RWPE2 (cell line): ENCODE measurements at regions not wholly inside any gene's neighbourhood (a gene's known extent, or its start where the extent isn't known, plus 50 kb on each side); places are given as distances from the start of the nearest gene placed in this dataset.

ENCODE experiments used
- ATAC-seq: fragments of 200-7000 bp; cut with Tn5 transposase; 3 replicates; pipeline ENCODE4 v1.9.1; 2021; ENCODE audit warnings: low read depth
- DNase-seq: peaks from one replicate; pipeline ENCODE4 v3.0.0-alpha.2; 2020; ENCODE audit warnings: low spot score
- H3K27ac ChIP-seq: fragments of 450-650 bp; 2 replicates; pipeline ENCODE4 v1.5.1; 2017; ENCODE audit warnings: mild to moderate bottlenecking; ENCODE audit not compliant: poor library complexity, severe bottlenecking
- H3K27me3 ChIP-seq: fragments of 250-450 bp; sonication (Bioruptor Pico); 2 replicates; pipeline ENCODE4 v1.5.1; 2021; ENCODE audit warnings: mild to moderate bottlenecking, moderate library complexity; ENCODE audit not compliant: insufficient read depth, poor library complexity, severe bottlenecking
- H3K36me3 ChIP-seq: fragments of 250-450 bp; sonication (Bioruptor Pico); 2 replicates; pipeline ENCODE4 v1.5.1; 2020; ENCODE audit warnings: low read depth, mild to moderate bottlenecking, moderate library complexity
- H3K4me1 ChIP-seq: fragments of 250-450 bp; sonication (Bioruptor Pico); 2 replicates; pipeline ENCODE4 v1.5.1; 2021; ENCODE audit warnings: mild to moderate bottlenecking, moderate library complexity; ENCODE audit not compliant: insufficient read depth, poor library complexity, severe bottlenecking
- H3K4me3 ChIP-seq: fragments of 250-450 bp; sonication (Bioruptor Pico); 2 replicates; pipeline ENCODE4 v1.5.1; 2021; ENCODE audit warnings: mild to moderate bottlenecking, moderate library complexity; ENCODE audit not compliant: severe bottlenecking
- H3K9me3 ChIP-seq: fragments of 250-450 bp; sonication (Bioruptor Pico); 2 replicates; pipeline ENCODE4 v1.5.1; 2021; ENCODE audit warnings: mild to moderate bottlenecking, moderate library complexity; ENCODE audit not compliant: severe bottlenecking
- TF ChIP-seq, protein P1 (sequence below): fragments of 450-650 bp; IDR thresholded peaks from one replicate; pipeline ENCODE4 v1.5.1; 2017; ENCODE audit warnings: mild to moderate bottlenecking, moderate library complexity; ENCODE audit not compliant: poor library complexity, severe bottlenecking

DNA sequence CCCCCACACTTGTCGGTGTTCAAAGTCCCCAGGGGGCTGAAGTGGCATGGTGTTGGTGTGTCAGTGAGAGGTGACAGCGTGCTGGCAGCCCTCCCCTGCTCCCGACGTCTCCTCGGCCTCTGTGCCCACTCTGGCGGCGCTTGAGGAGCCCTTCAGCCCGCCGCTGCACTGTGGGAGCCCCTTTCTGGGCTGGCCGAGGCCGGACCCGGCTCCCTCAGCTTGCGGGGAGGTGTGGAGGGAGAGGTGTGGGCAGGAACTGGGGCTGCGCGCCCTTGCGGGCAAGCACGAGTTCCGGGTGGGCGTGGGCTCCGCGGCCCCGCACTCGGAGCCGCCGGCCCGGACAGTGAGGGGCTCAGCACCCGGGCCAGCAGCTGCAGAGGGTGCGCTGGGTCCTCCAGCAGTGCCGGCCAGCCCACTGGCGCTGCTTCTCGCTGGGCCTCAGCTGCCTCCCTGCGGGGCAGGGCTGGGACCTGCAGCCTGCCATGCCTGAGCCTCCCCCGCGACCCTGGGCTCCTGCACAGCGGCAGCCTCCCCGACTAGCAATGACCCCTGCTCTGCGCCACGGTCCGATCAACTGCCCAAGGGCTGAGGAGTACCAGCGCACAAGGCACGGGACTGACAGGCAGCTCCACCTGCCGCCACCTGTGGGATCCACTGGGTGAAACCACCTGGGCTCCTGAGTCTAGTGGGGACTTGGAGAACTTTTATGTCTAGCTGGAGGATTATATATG, 224.1 kb upstream of the RIOK2 start:
- Histone ChIP-seq H3K4me1 (no peaks in the 10 kb centered on the region), H3K27ac (no peak overlapping the region), H3K9me3 (no peaks in the 10 kb centered on the region), H3K4me3 (no peak overlapping the region), H3K36me3 (no peaks in the 10 kb centered on the region), H3K27me3 (peaks cover 4% of the 10 kb centered on the region)
- TF ChIP-seq, protein P1, sequence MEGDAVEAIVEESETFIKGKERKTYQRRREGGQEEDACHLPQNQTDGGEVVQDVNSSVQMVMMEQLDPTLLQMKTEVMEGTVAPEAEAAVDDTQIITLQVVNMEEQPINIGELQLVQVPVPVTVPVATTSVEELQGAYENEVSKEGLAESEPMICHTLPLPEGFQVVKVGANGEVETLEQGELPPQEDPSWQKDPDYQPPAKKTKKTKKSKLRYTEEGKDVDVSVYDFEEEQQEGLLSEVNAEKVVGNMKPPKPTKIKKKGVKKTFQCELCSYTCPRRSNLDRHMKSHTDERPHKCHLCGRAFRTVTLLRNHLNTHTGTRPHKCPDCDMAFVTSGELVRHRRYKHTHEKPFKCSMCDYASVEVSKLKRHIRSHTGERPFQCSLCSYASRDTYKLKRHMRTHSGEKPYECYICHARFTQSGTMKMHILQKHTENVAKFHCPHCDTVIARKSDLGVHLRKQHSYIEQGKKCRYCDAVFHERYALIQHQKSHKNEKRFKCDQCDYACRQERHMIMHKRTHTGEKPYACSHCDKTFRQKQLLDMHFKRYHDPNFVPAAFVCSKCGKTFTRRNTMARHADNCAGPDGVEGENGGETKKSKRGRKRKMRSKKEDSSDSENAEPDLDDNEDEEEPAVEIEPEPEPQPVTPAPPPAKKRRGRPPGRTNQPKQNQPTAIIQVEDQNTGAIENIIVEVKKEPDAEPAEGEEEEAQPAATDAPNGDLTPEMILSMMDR: no peak
- ATAC-seq (no peak), DNase-seq (peak; percentile 61)

DNA sequence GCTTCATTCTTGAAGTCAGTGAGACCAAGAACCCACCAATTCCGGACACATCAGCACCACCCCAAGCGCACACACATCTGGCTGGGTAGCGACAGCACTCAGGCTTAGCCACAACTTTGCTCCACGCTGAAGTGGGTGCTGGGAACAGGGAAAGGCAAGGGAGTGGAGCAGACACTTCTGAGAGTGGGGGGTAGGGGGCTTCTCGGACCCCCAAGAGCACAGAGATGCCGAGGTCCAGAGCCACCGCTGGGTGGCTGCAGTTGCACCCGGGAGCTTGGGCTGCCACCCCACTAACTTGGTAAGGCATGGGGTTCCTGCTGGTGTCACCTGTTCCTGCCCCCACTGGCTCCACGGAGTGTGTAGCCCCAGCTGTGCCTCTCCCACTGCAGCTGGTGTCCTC, 225.3 kb upstream of the RIOK2 start:
- peaks cover 4% of the 10 kb centered on the region for H3K27me3 ChIP-seq
- H3K4me3 ChIP-seq: no peak overlapping the region
- TF ChIP-seq, protein P1: no peak
- no peak for DNase-seq
- H3K4me1 ChIP-seq: no peaks in the 10 kb centered on the region
- ATAC-seq: no peak
- H3K9me3 ChIP-seq: no peaks in the 10 kb centered on the region
- no peaks in the 10 kb centered on the region for H3K36me3 ChIP-seq
- no peak overlapping the region for H3K27ac ChIP-seq

DNA sequence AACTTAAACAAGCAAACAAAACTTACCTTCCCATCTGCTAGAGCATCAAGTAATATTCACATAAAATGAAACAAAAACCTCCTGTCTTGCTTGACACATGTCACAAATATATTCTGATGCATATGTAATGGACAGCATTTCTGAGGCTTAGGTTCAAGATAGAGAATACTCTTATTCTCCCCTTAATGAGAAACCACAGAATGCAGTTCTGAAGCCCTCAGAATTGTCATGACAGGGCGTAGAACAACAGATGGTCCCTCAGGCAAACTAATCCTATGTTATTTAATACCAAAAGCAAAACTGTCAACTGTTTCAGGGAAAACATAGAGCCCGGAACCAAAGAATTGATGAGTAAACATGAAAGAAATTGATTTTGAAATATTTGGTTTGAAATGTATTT, 229.9 kb upstream of the RIOK2 start:
- ATAC-seq (no peak), DNase-seq (no peak)
- H3K27me3 ChIP-seq: peaks cover 4% of the 10 kb centered on the region
- H3K4me3 ChIP-seq: no peak overlapping the region
- no peak overlapping the region for H3K27ac ChIP-seq
- TF ChIP-seq, protein P1: no peak
- H3K9me3 ChIP-seq: no peaks in the 10 kb centered on the region
- H3K4me1 ChIP-seq: no peaks in the 10 kb centered on the region
- H3K36me3 ChIP-seq: no peaks in the 10 kb centered on the region

DNA sequence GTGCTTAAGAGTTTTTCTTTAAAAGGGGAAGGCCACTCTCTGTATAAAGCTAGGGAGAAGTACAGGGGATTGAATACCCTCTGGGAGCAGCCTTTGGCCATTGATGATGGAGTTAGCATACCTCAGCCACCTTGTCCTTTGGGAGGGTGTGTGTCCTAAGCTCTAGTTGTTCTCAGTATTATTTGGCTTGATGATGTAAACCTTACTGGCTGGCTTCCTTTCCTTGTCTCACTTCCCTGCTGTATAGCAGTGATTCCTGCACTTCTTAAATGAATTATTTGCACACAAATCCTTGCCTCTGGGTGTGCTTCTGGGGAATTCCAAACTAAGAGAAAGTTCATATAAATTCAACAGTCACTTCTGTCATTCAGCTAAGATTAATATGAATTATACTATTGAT, 234.9 kb upstream of the RIOK2 start:
- DNase-seq: no peak
- Histone ChIP-seq H3K4me3 (no peak overlapping the region), H3K9me3 (no peaks in the 10 kb centered on the region), H3K27ac (no peak overlapping the region), H3K36me3 (no peaks in the 10 kb centered on the region), H3K27me3 (no peaks in the 10 kb centered on the region), H3K4me1 (no peaks in the 10 kb centered on the region)
- TF ChIP-seq, protein P1: no peak
- ATAC-seq: no peak

DNA sequence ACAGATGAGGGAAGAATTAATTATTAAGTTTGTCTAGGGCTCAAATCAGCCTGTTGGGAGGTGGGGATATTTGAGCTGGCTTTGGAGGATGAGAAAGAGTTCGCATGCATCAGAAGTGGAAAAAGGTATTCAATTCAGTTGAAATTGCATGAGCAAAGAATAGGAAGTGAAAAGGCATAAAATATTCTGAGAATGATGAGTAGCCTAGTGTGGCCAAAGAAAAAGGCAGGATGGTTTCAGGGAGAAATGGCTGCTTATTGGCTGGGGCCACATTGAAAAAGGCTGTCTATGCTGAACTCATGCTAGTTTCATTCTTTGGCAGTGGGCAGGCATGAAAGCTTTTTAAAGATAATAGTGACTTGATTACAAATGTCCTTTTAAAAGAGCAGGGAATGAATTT, 235.4 kb upstream of the RIOK2 start:
- H3K4me3 ChIP-seq: no peak overlapping the region
- ATAC-seq (no peak), DNase-seq (no peak)
- no peaks in the 10 kb centered on the region for H3K27me3 ChIP-seq
- no peak overlapping the region for H3K27ac ChIP-seq
- no peaks in the 10 kb centered on the region for H3K36me3 ChIP-seq
- no peaks in the 10 kb centered on the region for H3K9me3 ChIP-seq
- H3K4me1 ChIP-seq: no peaks in the 10 kb centered on the region
- TF ChIP-seq, protein P1: no peak
